Activated CD8-positive, alpha-beta memory T cell treated with anti-CD3 and anti-CD28 coated beads, Interleukin-2, amount 10 ng/mL, durations not matched to agents 7 days and 5 days (primary cell): ENCODE measurements at regions not wholly inside any gene's neighbourhood (a gene's known extent, or its start where the extent isn't known, plus 50 kb on each side); places are given as distances from the start of the nearest gene placed in this dataset.

Source experiments
- ATAC-seq: fragments of 150-1000 bp; cut with Tn5 transposase; one replicate; pipeline ENCODE4 v1.10.0; 2021; ENCODE audit warnings: moderate library complexity
- CTCF ChIA-PET: fragments of 350-600 bp; sonication (Branson Sonifier 250); formaldehyde crosslinking; loops from one replicate; lab custom pipeline; 2021; ENCODE audit warnings: antibody characterized with exemption; lab: Charles Lee
- DNase-seq: peaks from one replicate; pipeline ENCODE4 v3.0.0-alpha.2; 2020
- H3K27ac Mint-ChIP-seq: one replicate; pipeline ENCODE4 v1.8.0; 2021; ENCODE audit warnings: mild to moderate bottlenecking, mixed read lengths
- H3K27me3 Mint-ChIP-seq: one replicate; pipeline ENCODE4 v1.8.0; 2021; ENCODE audit warnings: mixed read lengths
- H3K36me3 Mint-ChIP-seq: one replicate; pipeline ENCODE4 v1.8.0; 2021; ENCODE audit warnings: mild to moderate bottlenecking, mixed read lengths
- H3K4me1 Mint-ChIP-seq: one replicate; pipeline ENCODE4 v1.8.0; 2021; ENCODE audit warnings: mixed read lengths
- H3K4me3 Mint-ChIP-seq: one replicate; pipeline ENCODE4 v1.8.0; 2021; ENCODE audit warnings: mild to moderate bottlenecking, moderate library complexity, mixed read lengths
- H3K9me3 Mint-ChIP-seq: one replicate; pipeline ENCODE4 v1.8.0; 2022; ENCODE audit warnings: low read depth, mixed read lengths

GRCh38 chr20:19098117-19098516 lies 114.3 kb upstream of the SLC24A3 start:
- CTCF ChIA-PET: no interaction called here

DNA sequence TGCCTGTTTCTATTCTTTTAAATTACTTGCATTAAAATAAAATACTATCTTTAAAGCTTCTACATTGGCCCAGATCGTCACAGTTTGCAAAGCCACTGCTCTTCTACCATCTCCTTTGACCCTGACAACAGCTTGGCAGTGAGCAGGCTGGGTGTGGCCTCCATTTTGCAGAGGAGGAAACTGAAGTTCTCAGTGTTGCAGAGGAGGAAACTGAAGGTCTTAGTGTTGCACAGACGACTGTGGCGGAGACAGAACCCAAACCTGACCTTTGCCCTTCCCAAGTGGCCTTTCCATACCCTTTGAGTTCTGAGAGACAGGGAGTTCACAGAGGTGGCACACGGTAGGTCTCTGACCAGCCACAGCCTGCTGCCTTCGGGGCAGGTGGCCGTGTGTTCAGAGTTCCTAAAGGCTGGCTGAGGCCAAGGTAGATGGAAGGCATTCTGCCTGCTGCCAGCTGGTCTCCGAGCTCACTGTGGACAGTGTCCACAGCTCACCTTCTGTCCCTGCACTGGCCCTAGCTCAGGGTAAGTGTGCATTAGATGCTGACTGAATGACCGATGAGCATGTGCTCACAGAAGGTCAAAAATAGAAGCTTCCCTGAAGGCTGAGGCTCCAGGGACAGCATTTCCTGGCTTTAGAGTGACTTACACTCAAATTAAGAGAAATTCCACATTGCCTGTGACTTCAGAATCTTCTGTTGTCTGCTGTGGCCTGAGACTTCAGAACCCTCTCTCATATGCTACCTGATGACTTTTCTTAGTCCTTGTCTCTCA lies 113.5 kb upstream of the SLC24A3 start:
- Mint-ChIP-seq H3K36me3 (no peaks in the 10 kb centered on the region), H3K9me3 (no peaks in the 10 kb centered on the region), H3K4me1 (no peaks in the 10 kb centered on the region), H3K27me3 (no peaks in the 10 kb centered on the region), H3K4me3 (no peak overlapping the region), H3K27ac (no peak overlapping the region)
- no peak for DNase-seq
- no peak for ATAC-seq
- CTCF ChIA-PET: no interaction called here

More at GRCh38 chr20:19098117-19098516, 114.3 kb upstream of the SLC24A3 start:
- DNase-seq (no peak), ATAC-seq (no peak)
- no peaks in the 10 kb centered on the region for H3K4me1 Mint-ChIP-seq
- no peaks in the 10 kb centered on the region for H3K9me3 Mint-ChIP-seq
- no peaks in the 10 kb centered on the region for H3K27me3 Mint-ChIP-seq
- H3K27ac Mint-ChIP-seq: no peak overlapping the region
- H3K36me3 Mint-ChIP-seq: no peaks in the 10 kb centered on the region
- H3K4me3 Mint-ChIP-seq: no peak overlapping the region

GRCh38 chr20:19099596-19100545 lies 112.6 kb upstream of the SLC24A3 start:
- ATAC-seq (no peak), DNase-seq (no peak)
- CTCF ChIA-PET: interaction anchor here (0.8 kb wide), 1 partner anchor 212 kb away, joined by 3 read pairs; no protein-coding TSS in a partner anchor
- H3K27ac Mint-ChIP-seq: no peak overlapping the region
- no peaks in the 10 kb centered on the region for H3K27me3 Mint-ChIP-seq
- H3K4me1 Mint-ChIP-seq: no peaks in the 10 kb centered on the region
- H3K36me3 Mint-ChIP-seq: no peaks in the 10 kb centered on the region
- no peak overlapping the region for H3K4me3 Mint-ChIP-seq
- no peaks in the 10 kb centered on the region for H3K9me3 Mint-ChIP-seq

- no peak overlapping the region for H3K27ac Mint-ChIP-seq
- H3K27me3 Mint-ChIP-seq: no peaks in the 10 kb centered on the region
- no peak overlapping the region for H3K4me3 Mint-ChIP-seq
- H3K9me3 Mint-ChIP-seq: no peaks in the 10 kb centered on the region
- CTCF ChIA-PET: interaction anchor here (0.8 kb wide), 1 partner anchor 211 kb away, joined by 3 read pairs; no protein-coding TSS in a partner anchor
- no peaks in the 10 kb centered on the region for H3K4me1 Mint-ChIP-seq
- ATAC-seq (no peak), DNase-seq (no peak)
- H3K36me3 Mint-ChIP-seq: no peaks in the 10 kb centered on the region
These were observed 111.5 kb upstream of the SLC24A3 start for GRCh38 chr20:19100975-19101374.

- no peaks in the 10 kb centered on the region for H3K27me3 Mint-ChIP-seq
- ATAC-seq (no peak), DNase-seq (no peak)
- no peak overlapping the region for H3K27ac Mint-ChIP-seq
- no peaks in the 10 kb centered on the region for H3K36me3 Mint-ChIP-seq
- H3K4me3 Mint-ChIP-seq: no peak overlapping the region
- CTCF ChIA-PET: no interaction called here
- no peaks in the 10 kb centered on the region for H3K9me3 Mint-ChIP-seq
- no peaks in the 10 kb centered on the region for H3K4me1 Mint-ChIP-seq
These were observed 108.3 kb upstream of the SLC24A3 start for GRCh38 chr20:19104186-19104585.

GRCh38 chr20:19108155-19108554 lies 104.3 kb upstream of the SLC24A3 start:
- Mint-ChIP-seq H3K27me3 (no peaks in the 10 kb centered on the region), H3K4me1 (no peaks in the 10 kb centered on the region)
- CTCF ChIA-PET: no interaction called here

GRCh38 chr20:19110285-19110684 lies 102.2 kb upstream of the SLC24A3 start:
- H3K27me3 Mint-ChIP-seq: no peaks in the 10 kb centered on the region
- H3K36me3 Mint-ChIP-seq: no peaks in the 10 kb centered on the region
- H3K27ac Mint-ChIP-seq: no peak overlapping the region
- H3K4me3 Mint-ChIP-seq: no peak overlapping the region
- CTCF ChIA-PET: no interaction called here
- ATAC-seq (no peak), DNase-seq (no peak)
- no peaks in the 10 kb centered on the region for H3K4me1 Mint-ChIP-seq
- H3K9me3 Mint-ChIP-seq: no peaks in the 10 kb centered on the region

More at GRCh38 chr20:19108155-19108554, 104.3 kb upstream of the SLC24A3 start:
- H3K36me3 Mint-ChIP-seq: no peaks in the 10 kb centered on the region
- DNase-seq (no peak), ATAC-seq (no peak)
- no peaks in the 10 kb centered on the region for H3K9me3 Mint-ChIP-seq
- H3K4me3 Mint-ChIP-seq: no peak overlapping the region
- H3K27ac Mint-ChIP-seq: no peak overlapping the region

- Mint-ChIP-seq H3K27ac (no peak overlapping the region), H3K9me3 (no peaks in the 10 kb centered on the region), H3K27me3 (no peaks in the 10 kb centered on the region), H3K4me1 (no peaks in the 10 kb centered on the region), H3K4me3 (no peak overlapping the region), H3K36me3 (no peaks in the 10 kb centered on the region)
- no peak for DNase-seq
- ATAC-seq: no peak
- CTCF ChIA-PET: no interaction called here
These were observed 101.5 kb upstream of the SLC24A3 start for GRCh38 chr20:19110881-19111460.

DNA sequence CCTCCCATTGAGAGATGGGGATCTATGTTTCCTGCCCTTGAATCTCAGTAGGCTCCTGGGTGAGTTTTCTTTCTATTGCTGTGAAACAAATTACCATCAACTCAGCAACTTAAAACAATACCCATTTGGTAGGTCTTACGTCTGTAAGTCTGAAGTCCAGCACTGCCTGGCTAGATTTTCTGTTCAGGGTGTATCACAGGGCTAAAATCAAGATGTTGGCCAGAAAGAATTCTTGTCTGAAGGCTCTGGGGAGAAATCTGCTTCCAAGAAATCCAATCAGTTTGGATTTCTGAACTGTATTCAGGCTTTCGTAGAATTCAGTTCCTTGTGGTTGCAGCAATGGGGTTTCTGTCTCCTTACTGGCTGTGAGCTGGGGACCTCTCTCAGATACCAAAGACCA lies 99.6 kb upstream of the SLC24A3 start:
- DNase-seq (no peak), ATAC-seq (no peak)
- H3K4me1 Mint-ChIP-seq: no peaks in the 10 kb centered on the region
- H3K27me3 Mint-ChIP-seq: no peaks in the 10 kb centered on the region
- H3K27ac Mint-ChIP-seq: no peak overlapping the region
- no peaks in the 10 kb centered on the region for H3K9me3 Mint-ChIP-seq
- CTCF ChIA-PET: no interaction called here
- no peak overlapping the region for H3K4me3 Mint-ChIP-seq
- no peaks in the 10 kb centered on the region for H3K36me3 Mint-ChIP-seq

GRCh38 chr20:19113343-19113930 lies 99.0 kb upstream of the SLC24A3 start:
- no peaks in the 10 kb centered on the region for H3K36me3 Mint-ChIP-seq
- H3K27me3 Mint-ChIP-seq: no peaks in the 10 kb centered on the region
- CTCF ChIA-PET: no interaction called here
- H3K4me1 Mint-ChIP-seq: no peaks in the 10 kb centered on the region
- H3K4me3 Mint-ChIP-seq: no peak overlapping the region
- no peaks in the 10 kb centered on the region for H3K9me3 Mint-ChIP-seq
- DNase-seq (no peak), ATAC-seq (no peak)
- no peak overlapping the region for H3K27ac Mint-ChIP-seq

DNA sequence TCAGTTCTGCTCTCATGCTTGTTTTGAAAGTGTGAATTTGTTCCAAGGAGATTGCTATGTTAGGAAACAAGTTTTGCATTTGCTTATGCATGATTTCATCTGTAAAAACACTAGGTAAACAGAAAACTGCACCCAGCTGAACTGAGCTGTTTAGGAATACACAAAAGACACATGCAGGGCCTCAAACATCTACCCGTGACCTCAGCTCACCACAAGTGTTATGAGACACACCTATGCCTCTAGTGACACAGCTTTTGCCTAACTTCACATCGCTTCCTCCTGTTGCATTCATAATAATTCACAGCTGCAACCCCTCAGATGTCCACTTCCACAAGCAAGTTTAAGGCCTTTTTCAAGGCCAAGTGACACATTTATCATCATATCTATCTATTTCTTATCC lies 98.0 kb upstream of the SLC24A3 start:
- CTCF ChIA-PET: no interaction called here
- no peaks in the 10 kb centered on the region for H3K36me3 Mint-ChIP-seq
- ATAC-seq (no peak), DNase-seq (no peak)
- H3K4me3 Mint-ChIP-seq: no peak overlapping the region
- no peaks in the 10 kb centered on the region for H3K9me3 Mint-ChIP-seq
- H3K27ac Mint-ChIP-seq: no peak overlapping the region
- no peaks in the 10 kb centered on the region for H3K27me3 Mint-ChIP-seq
- H3K4me1 Mint-ChIP-seq: no peaks in the 10 kb centered on the region

- ATAC-seq (no peak), DNase-seq (no peak)
- Mint-ChIP-seq H3K4me3 (no peak overlapping the region), H3K27me3 (no peaks in the 10 kb centered on the region), H3K36me3 (no peaks in the 10 kb centered on the region), H3K9me3 (no peaks in the 10 kb centered on the region), H3K27ac (no peak overlapping the region), H3K4me1 (no peaks in the 10 kb centered on the region)
- CTCF ChIA-PET: no interaction called here
These were observed 96.9 kb upstream of the SLC24A3 start for GRCh38 chr20:19115581-19115980.

- no peaks in the 10 kb centered on the region for H3K9me3 Mint-ChIP-seq
- no peak overlapping the region for H3K27ac Mint-ChIP-seq
- no peak for ATAC-seq
- H3K4me1 Mint-ChIP-seq: no peaks in the 10 kb centered on the region
- no peak for DNase-seq
- CTCF ChIA-PET: no interaction called here
- H3K4me3 Mint-ChIP-seq: no peak overlapping the region
- H3K36me3 Mint-ChIP-seq: no peaks in the 10 kb centered on the region
- no peaks in the 10 kb centered on the region for H3K27me3 Mint-ChIP-seq
These were observed 92.4 kb upstream of the SLC24A3 start for GRCh38 chr20:19120011-19120410.
